Activated CD8-positive, alpha-beta T cell treated with anti-CD3 and anti-CD28 coated beads, Interleukin-2, amount 10 ng/mL, durations not matched to agents 7 days and 5 days (primary cell): ENCODE measurements at regions not wholly inside any gene's neighbourhood (a gene's known extent, or its start where the extent isn't known, plus 50 kb on each side); places are given as distances from the start of the nearest gene placed in this dataset.
"Not testable (repeated sequence)": the region's sequence is repeated elsewhere in the genome, so short reads cannot be mapped to it uniquely, and the experiment has no call there.

Experiments used
- ATAC-seq: fragments of 150-1000 bp; cut with Tn5 transposase; one replicate; pipeline ENCODE4 v1.10.0; 2021; ENCODE audit warnings: moderate library complexity
- CTCF ChIA-PET: fragments of 350-600 bp; sonication (Branson Sonifier 250); formaldehyde crosslinking; loops from one replicate; lab custom pipeline; 2021; ENCODE audit warnings: antibody characterized with exemption; lab: Charles Lee
- POLR2A ChIA-PET: fragments of 350-600 bp; sonication (Branson Sonifier 250); formaldehyde crosslinking; loops from one replicate; lab custom pipeline; 2021; ENCODE audit warnings: antibody characterized with exemption; lab: Charles Lee
- DNase-seq: peaks from one replicate; pipeline ENCODE4 v3.0.0-alpha.2; 2020
- H3K27ac Mint-ChIP-seq: one replicate; pipeline ENCODE4 v1.8.0; 2021; ENCODE audit warnings: mild to moderate bottlenecking, mixed read lengths
- H3K27me3 Mint-ChIP-seq: one replicate; pipeline ENCODE4 v1.8.0; 2021; ENCODE audit warnings: low read depth, mixed read lengths
- H3K36me3 Mint-ChIP-seq: one replicate; pipeline ENCODE4 v1.8.0; 2021; ENCODE audit warnings: low read depth, mixed read lengths
- H3K4me1 Mint-ChIP-seq: one replicate; pipeline ENCODE4 v1.8.0; 2021; ENCODE audit warnings: low read depth, mixed read lengths
- H3K4me3 Mint-ChIP-seq: one replicate; pipeline ENCODE4 v1.8.0; 2021; ENCODE audit warnings: mild to moderate bottlenecking, mixed read lengths
- H3K9me3 Mint-ChIP-seq: one replicate; pipeline ENCODE4 v1.8.0; 2022; ENCODE audit warnings: mixed read lengths; ENCODE audit not compliant: insufficient read depth

GRCh38 chr20:43835944-43836508 lies 78.6 kb upstream of the TOX2 start:
- DNase-seq (no peak), ATAC-seq (no peak)
- Mint-ChIP-seq H3K27me3 (peaks cover 16% of the 10 kb centered on the region), H3K4me3 (no peak overlapping the region), H3K36me3 (no peaks in the 10 kb centered on the region), H3K4me1 (peaks cover 37% of the 10 kb centered on the region), H3K27ac (no peak overlapping the region), H3K9me3 (no peaks in the 10 kb centered on the region)
- POLR2A ChIA-PET, result no interaction called here
- CTCF ChIA-PET, result interaction anchor here (1.2 kb wide), 1 partner anchor 86 kb away, joined by 5 read pairs; no protein-coding TSS in a partner anchor

GRCh38 chr20:43833511-43834395 lies 80.9 kb upstream of the TOX2 start:
- ChIA-PET POLR2A (interaction anchor here (0.6 to 0.7 kb wide), 3 partner anchors 57 to 484 kb away, joined by 3 to 4 read pairs (median 3); no protein-coding TSS in a partner anchor), CTCF (interaction anchor here (1.8 kb wide), 1 partner anchor 8 kb away, joined by 5 read pairs; no protein-coding TSS in a partner anchor)
- Mint-ChIP-seq H3K36me3 (no peaks in the 10 kb centered on the region), H3K4me1 (peaks cover 15% of the 10 kb centered on the region), H3K4me3 (no peak overlapping the region), H3K27ac (no peak overlapping the region), H3K27me3 (peaks cover 21% of the 10 kb centered on the region), H3K9me3 (no peaks in the 10 kb centered on the region)
- DNase-seq (no peak), ATAC-seq (no peak)

- Mint-ChIP-seq H3K27me3 (peaks cover 26% of the 10 kb centered on the region), H3K4me3 (no peak overlapping the region), H3K27ac (no peak overlapping the region), H3K9me3 (no peaks in the 10 kb centered on the region), H3K36me3 (no peaks in the 10 kb centered on the region), H3K4me1 (peaks cover 7% of the 10 kb centered on the region)
- ChIA-PET CTCF (no interaction called here), POLR2A (no interaction called here)
- ATAC-seq, result no peak
- DNase-seq, result no peak
These were observed 81.7 kb upstream of the TOX2 start for GRCh38 chr20:43832961-43833360.

- no peaks in the 10 kb centered on the region for H3K36me3 Mint-ChIP-seq
- H3K4me1 Mint-ChIP-seq, result peaks cover under 1% of the 10 kb centered on the region
- H3K27me3 Mint-ChIP-seq, result peaks cover 21% of the 10 kb centered on the region
- CTCF ChIA-PET, result no interaction called here
- H3K9me3 Mint-ChIP-seq, result no peaks in the 10 kb centered on the region
- no peak overlapping the region for H3K4me3 Mint-ChIP-seq
- POLR2A ChIA-PET, result interaction anchor here (0.7 kb wide), 1 partner anchor 134 kb away, joined by 3 read pairs; no protein-coding TSS in a partner anchor
- no peak for DNase-seq
- ATAC-seq, result no peak
- H3K27ac Mint-ChIP-seq, result no peak overlapping the region
These were observed 82.4 kb upstream of the TOX2 start for GRCh38 chr20:43832096-43832816.

- Mint-ChIP-seq H3K27ac (no peak overlapping the region), H3K9me3 (no peaks in the 10 kb centered on the region), H3K27me3 (peaks cover 21% of the 10 kb centered on the region), H3K36me3 (no peaks in the 10 kb centered on the region), H3K4me1 (no peaks in the 10 kb centered on the region), H3K4me3 (no peak overlapping the region)
- DNase-seq (no peak), ATAC-seq (no peak)
- ChIA-PET POLR2A (interaction anchor here (0.7 kb wide), 1 partner anchor 134 kb away, joined by 3 read pairs; no protein-coding TSS in a partner anchor), CTCF (interaction anchor here (0.7 kb wide), 1 partner anchor 128 kb away, joined by 3 read pairs; no protein-coding TSS in a partner anchor)
These were observed 83.1 kb upstream of the TOX2 start for GRCh38 chr20:43831481-43832065.

- Mint-ChIP-seq H3K36me3 (no peaks in the 10 kb centered on the region), H3K4me3 (no peak overlapping the region), H3K27ac (no peak overlapping the region), H3K4me1 (no peaks in the 10 kb centered on the region), H3K27me3 (peaks cover 22% of the 10 kb centered on the region), H3K9me3 (no peaks in the 10 kb centered on the region)
- ATAC-seq (no peak), DNase-seq (no peak)
- POLR2A ChIA-PET, result no interaction called here
- CTCF ChIA-PET, result interaction anchor here (0.7 kb wide), 1 partner anchor 128 kb away, joined by 3 read pairs; no protein-coding TSS in a partner anchor
These were observed 83.8 kb upstream of the TOX2 start for GRCh38 chr20:43830883-43831282.

- no peak for ATAC-seq
- no peak for DNase-seq
- Mint-ChIP-seq H3K4me3 (no peak overlapping the region), H3K27ac (no peak overlapping the region), H3K27me3 (peaks cover 28% of the 10 kb centered on the region), H3K4me1 (no peaks in the 10 kb centered on the region), H3K36me3 (no peaks in the 10 kb centered on the region), H3K9me3 (no peaks in the 10 kb centered on the region)
- ChIA-PET POLR2A (interaction anchor here (0.5 kb wide), 1 partner anchor 139 kb away, joined by 4 read pairs; no protein-coding TSS in a partner anchor), CTCF (interaction anchor here (0.8 kb wide), 1 partner anchor 10 kb away, joined by 4 read pairs; no protein-coding TSS in a partner anchor)
These were observed 84.5 kb upstream of the TOX2 start for GRCh38 chr20:43829951-43830690.

GRCh38 chr20:43827940-43828562 lies 86.6 kb upstream of the TOX2 start:
- Mint-ChIP-seq H3K27me3 (peaks cover 30% of the 10 kb centered on the region), H3K4me3 (no peak overlapping the region), H3K27ac (no peak overlapping the region), H3K9me3 (no peaks in the 10 kb centered on the region), H3K4me1 (no peaks in the 10 kb centered on the region), H3K36me3 (no peaks in the 10 kb centered on the region)
- ChIA-PET POLR2A (interaction anchor here (1.6 kb wide), 1 partner anchor 10 kb away, joined by 4 read pairs; no protein-coding TSS in a partner anchor), CTCF (interaction anchor here (1.2 kb wide), 1 partner anchor 12 kb away, joined by 4 read pairs; no protein-coding TSS in a partner anchor)
- ATAC-seq, result no peak
- DNase-seq, result no peak

GRCh38 chr20:43826943-43827342 lies 87.7 kb upstream of the TOX2 start:
- not testable (repeated sequence) for H3K27ac Mint-ChIP-seq
- peaks cover 29% of the 10 kb centered on the region for H3K27me3 Mint-ChIP-seq

GRCh38 chr20:43825581-43825980 lies 89.1 kb upstream of the TOX2 start:
- DNase-seq, result no peak
- ChIA-PET CTCF (interaction anchor here (1.4 to 1.7 kb wide), 2 partner anchors 9 to 15 kb away, joined by 4 to 5 read pairs; no protein-coding TSS in a partner anchor), POLR2A (no interaction called here)
- H3K27me3 Mint-ChIP-seq, result peaks cover 27% of the 10 kb centered on the region
- no peak for ATAC-seq
- H3K4me1 Mint-ChIP-seq, result no peaks in the 10 kb centered on the region
- H3K4me3 Mint-ChIP-seq, result no peak overlapping the region
- H3K36me3 Mint-ChIP-seq, result no peaks in the 10 kb centered on the region
- H3K27ac Mint-ChIP-seq, result no peak overlapping the region
- H3K9me3 Mint-ChIP-seq, result peaks cover 5% of the 10 kb centered on the region

More at GRCh38 chr20:43826943-43827342, 87.7 kb upstream of the TOX2 start:
- not testable (repeated sequence) for H3K4me1 Mint-ChIP-seq, DNase-seq, H3K9me3 Mint-ChIP-seq, H3K36me3 Mint-ChIP-seq, ATAC-seq, H3K4me3 Mint-ChIP-seq
- POLR2A ChIA-PET, result interaction anchor here (1.1 kb wide), 1 partner anchor 76 kb away, joined by 3 read pairs; no protein-coding TSS in a partner anchor
- CTCF ChIA-PET, result interaction anchor here (1.2 kb wide), 1 partner anchor 13 kb away, joined by 4 read pairs; no protein-coding TSS in a partner anchor
